Fibroblast of lung (primary cell): ENCODE measurements at regions not wholly inside any gene's neighbourhood (a gene's known extent, or its start where the extent isn't known, plus 50 kb on each side); places are given as distances from the start of the nearest gene placed in this dataset.
A peak's percentile ranks its signal among the peaks of the same experiment; 100 is the strongest.

Source experiments
- DNase-seq, 2 donors: peaks; one replicate each; pipeline versions ENCODE4 v3.0.0 to v3.0.0-alpha.2; 2010; ENCODE audit warnings: low read depth in 2 of 2
- H2AFZ ChIP-seq: 2 replicates; pipeline ENCODE4 v1.5.1; 2012; ENCODE audit warnings: low read length, control low read depth, inconsistent platforms
- H3K27ac ChIP-seq: 2 replicates; pipeline ENCODE4 v1.5.1; 2011; ENCODE audit warnings: low read length, control low read depth; ENCODE audit not compliant: insufficient read depth
- H3K27me3 ChIP-seq: 2 replicates; pipeline ENCODE4 v1.5.1; 2011; ENCODE audit warnings: mild to moderate bottlenecking, low read length; ENCODE audit not compliant: control insufficient read depth, insufficient read depth
- H3K36me3 ChIP-seq: 2 replicates; pipeline ENCODE4 v1.5.1; 2011; ENCODE audit warnings: low read length; ENCODE audit not compliant: control insufficient read depth, insufficient read depth
- H3K4me1 ChIP-seq: 2 replicates; pipeline ENCODE4 v1.5.1; 2011; ENCODE audit warnings: low read length; ENCODE audit not compliant: control insufficient read depth, insufficient read depth; ENCODE audit errors: extremely low read depth
- H3K4me2 ChIP-seq: 2 replicates; pipeline ENCODE4 v1.5.1; 2011; ENCODE audit warnings: low read length, control low read depth; ENCODE audit not compliant: insufficient read depth; ENCODE audit errors: extremely low read depth
- H3K4me3 ChIP-seq, 4 experiments: fragments of 200-600 bp in 1 of 4; sonication (generic) in 1 of 4; replicated peaks in 1 of 4; 2 replicates each; pipeline ENCODE4 v1.5.1; 2011 to 2016; ENCODE audit warnings: low read length in 4 of 4, low read depth in 3 of 4, mild to moderate bottlenecking in 3 of 4, control low read depth in 2 of 4, inconsistent platforms in 1 of 4, mixed read lengths in 1 of 4; ENCODE audit not compliant: insufficient read depth in 1 of 4; ENCODE audit errors: control extremely low read depth in 1 of 4
- H3K79me2 ChIP-seq: 2 replicates; pipeline ENCODE4 v1.5.1; 2012; ENCODE audit warnings: mild to moderate bottlenecking, low read length, inconsistent platforms; ENCODE audit not compliant: control insufficient read depth, insufficient read depth
- H3K9ac ChIP-seq: 2 replicates; pipeline ENCODE4 v1.5.1; 2011; ENCODE audit warnings: mild to moderate bottlenecking, low read length, control low read depth; ENCODE audit not compliant: insufficient read depth
- H3K9me3 ChIP-seq: 2 replicates; pipeline ENCODE4 v1.5.1; 2012; ENCODE audit warnings: low read depth, low read length; ENCODE audit not compliant: control insufficient read depth, insufficient read depth
- H4K20me1 ChIP-seq: 2 replicates; pipeline ENCODE4 v1.5.1; 2011; ENCODE audit warnings: low read length; ENCODE audit not compliant: control insufficient read depth, insufficient read depth; ENCODE audit errors: extremely low read depth
- CTCF ChIP-seq, 2 donors: IDR thresholded peaks in 1 of 2; conservative IDR thresholded peaks in 1 of 2; 1 replicate in 1 of 2; 2 replicates in 1 of 2; pipeline ENCODE4 v1.5.1; 2011 to 2012; ENCODE audit warnings: low read length in 2 of 2, control low read depth in 1 of 2, inconsistent platforms in 1 of 2, low read depth in 1 of 2, mild to moderate bottlenecking in 1 of 2
- EZH2 ChIP-seq: IDR thresholded peaks from 2 replicates; pipeline ENCODE4 v1.5.1; 2012; ENCODE audit warnings: low read length, control low read depth, mild to moderate bottlenecking; ENCODE audit errors: missing control alignments

- peak in 1 of 2 donors; percentile 14 for DNase-seq
- H4K20me1 ChIP-seq: no peaks in the 10 kb centered on the region
- TF ChIP-seq CTCF (conservative IDR thresholded peaks at IDR 0.05 in 1 of 2, IDR thresholded peaks at IDR 0.05 in 1 of 2; ENCODE audit: low read depth in 1 of 2, low read length in 2 of 2) (no peak), EZH2 (no peak)
- no peaks in the 10 kb centered on the region for H3K79me2 ChIP-seq
- H3K36me3 ChIP-seq: no peaks in the 10 kb centered on the region
- H2AFZ ChIP-seq: no peak overlapping the region
- no peak overlapping the region for H3K4me3 ChIP-seq
- H3K27ac ChIP-seq: no peak overlapping the region
- no peaks in the 10 kb centered on the region for H3K27me3 ChIP-seq
- no peaks in the 10 kb centered on the region for H3K9me3 ChIP-seq
- H3K9ac ChIP-seq: no peak overlapping the region
- H3K4me1 ChIP-seq: no peaks in the 10 kb centered on the region
- no peak overlapping the region for H3K4me2 ChIP-seq
Observed at GRCh38 chr9:89714321-89714720, 109.5 kb downstream of the GADD45G start.

- no peak for DNase-seq
- Histone ChIP-seq H3K79me2 (no peaks in the 10 kb centered on the region), H3K36me3 (no peaks in the 10 kb centered on the region), H2AFZ (no peak overlapping the region), H3K4me1 (no peaks in the 10 kb centered on the region), H4K20me1 (no peaks in the 10 kb centered on the region), H3K4me3 (no peak overlapping the region), H3K9me3 (no peaks in the 10 kb centered on the region), H3K4me2 (no peak overlapping the region), H3K27me3 (no peaks in the 10 kb centered on the region), H3K27ac (no peak overlapping the region), H3K9ac (no peak overlapping the region)
- TF ChIP-seq CTCF (conservative IDR thresholded peaks at IDR 0.05 in 1 of 2, IDR thresholded peaks at IDR 0.05 in 1 of 2; ENCODE audit: low read depth in 1 of 2, low read length in 2 of 2): no peak
Observed at GRCh38 chr9:89715318-89715858, 110.6 kb downstream of the GADD45G start.

- no peaks in the 10 kb centered on the region for H3K79me2 ChIP-seq
- H3K27ac ChIP-seq: no peak overlapping the region
- H3K36me3 ChIP-seq: no peaks in the 10 kb centered on the region
- H3K4me3 ChIP-seq: no peak overlapping the region
- DNase-seq: no peak
- no peak overlapping the region for H2AFZ ChIP-seq
- no peak overlapping the region for H3K4me2 ChIP-seq
- H3K4me1 ChIP-seq: no peaks in the 10 kb centered on the region
- H3K27me3 ChIP-seq: no peaks in the 10 kb centered on the region
- no peak overlapping the region for H3K9ac ChIP-seq
- TF ChIP-seq CTCF (conservative IDR thresholded peaks at IDR 0.05 in 1 of 2, IDR thresholded peaks at IDR 0.05 in 1 of 2; ENCODE audit: low read depth in 1 of 2, low read length in 2 of 2) (no peak), EZH2 (no peak)
- no peaks in the 10 kb centered on the region for H4K20me1 ChIP-seq
- no peaks in the 10 kb centered on the region for H3K9me3 ChIP-seq
Observed at GRCh38 chr9:89715881-89716280, 111.1 kb downstream of the GADD45G start.
